ENCODE measurements at regions not wholly inside any gene's neighbourhood (a gene's known extent, or its start where the extent isn't known, plus 50 kb on each side); places are given as distances from the start of the nearest gene placed in this dataset.
A peak's percentile ranks its signal among the peaks of the same experiment; 100 is the strongest.

GRCh38 chr18:5057386-5058348 lies 139.4 kb downstream of the AKAIN1 start:
- Histone ChIP-seq H3K4me3 (ENCODE audit: low read depth, low read length) (no peak overlapping the region), H3K27me3 (no peaks in the 10 kb centered on the region), H3K4me1 (no peaks in the 10 kb centered on the region), H3K9me3 (no peaks in the 10 kb centered on the region), H3K36me3 (no peaks in the 10 kb centered on the region)
- peak; percentile 36 for DNase-seq
- peak; percentile 58 for TF ChIP-seq CTCF (IDR thresholded peaks at IDR 0.05; ENCODE audit: low read depth, low read length)

DNA sequence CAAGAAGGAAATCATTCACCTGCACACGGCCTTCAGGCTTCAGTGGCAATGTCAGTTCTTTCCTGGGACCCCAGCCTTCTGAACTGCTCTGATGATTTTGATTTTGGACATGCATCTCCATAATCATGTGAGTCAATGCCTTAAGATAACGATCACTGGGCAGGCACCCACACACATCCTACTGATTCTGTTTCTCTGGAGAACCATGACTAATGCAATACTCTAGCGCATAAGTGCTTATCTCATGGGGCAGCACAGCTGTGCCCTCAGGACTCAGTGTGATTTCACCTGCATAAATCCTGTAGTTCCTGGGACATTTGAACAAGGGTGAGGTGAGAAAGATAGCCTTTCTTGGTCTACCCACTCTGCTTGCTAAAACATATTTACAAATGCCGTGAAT lies 144.6 kb downstream of the AKAIN1 start:
- H3K9me3 ChIP-seq: no peaks in the 10 kb centered on the region

DNA sequence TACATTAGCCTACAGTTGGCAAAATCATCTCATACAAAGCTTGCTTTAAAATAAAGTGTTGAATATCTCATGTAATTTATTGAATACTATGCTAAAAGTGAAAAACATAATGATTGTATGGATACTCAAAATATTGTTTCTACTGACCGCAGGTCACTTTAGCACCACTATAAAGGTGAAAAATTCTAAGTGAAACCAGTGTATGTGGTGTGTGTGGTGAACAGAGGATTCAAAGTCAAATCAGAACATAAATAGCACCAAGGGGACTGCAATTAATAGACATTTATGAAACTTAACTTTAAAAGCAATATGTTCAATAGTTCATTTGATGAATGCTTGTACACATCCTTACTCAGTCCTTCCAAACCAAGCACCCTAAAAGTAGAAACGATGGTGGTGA lies 145.8 kb downstream of the AKAIN1 start:
- no peak for DNase-seq
- Histone ChIP-seq H3K27me3 (no peaks in the 10 kb centered on the region), H3K4me3 (ENCODE audit: low read depth, low read length) (no peak overlapping the region), H3K36me3 (no peaks in the 10 kb centered on the region), H3K4me1 (no peaks in the 10 kb centered on the region), H3K9me3 (no peaks in the 10 kb centered on the region)
- no peak for TF ChIP-seq CTCF (IDR thresholded peaks at IDR 0.05; ENCODE audit: low read depth, low read length)

More for the DNA sequence above, 144.6 kb downstream of the AKAIN1 start:
- TF ChIP-seq CTCF (IDR thresholded peaks at IDR 0.05; ENCODE audit: low read depth, low read length): no peak
- Histone ChIP-seq H3K36me3 (no peaks in the 10 kb centered on the region), H3K4me3 (ENCODE audit: low read depth, low read length) (no peak overlapping the region), H3K4me1 (no peaks in the 10 kb centered on the region), H3K27me3 (no peaks in the 10 kb centered on the region)
- no peak for DNase-seq

DNA sequence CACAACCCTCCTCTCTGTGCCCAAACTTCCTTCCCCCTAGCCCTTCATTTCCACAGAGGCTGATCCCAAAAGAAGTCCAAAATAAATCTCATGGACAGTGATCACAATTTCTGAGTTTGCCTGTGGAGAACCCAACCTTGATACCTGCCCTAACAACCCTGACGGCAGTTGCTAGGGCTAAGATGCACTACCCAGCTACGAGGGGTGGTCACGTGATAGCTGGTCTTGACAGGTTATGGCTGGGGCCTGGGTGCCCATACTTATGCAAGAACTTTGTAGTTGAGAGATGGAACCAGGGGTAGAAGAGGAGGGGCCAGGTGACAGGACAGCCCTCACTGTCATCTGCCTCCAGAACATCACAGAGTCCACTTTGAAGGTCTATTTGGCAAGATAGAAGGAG lies 147.9 kb downstream of the AKAIN1 start:
- Histone ChIP-seq H3K36me3 (no peaks in the 10 kb centered on the region), H3K27me3 (no peaks in the 10 kb centered on the region), H3K4me1 (no peaks in the 10 kb centered on the region), H3K4me3 (ENCODE audit: low read depth, low read length) (no peak overlapping the region), H3K9me3 (no peaks in the 10 kb centered on the region)
- no peak for DNase-seq
- TF ChIP-seq CTCF (IDR thresholded peaks at IDR 0.05; ENCODE audit: low read depth, low read length): no peak

GRCh38 chr18:5040476-5040875 lies 156.6 kb downstream of the AKAIN1 start:
- Histone ChIP-seq H3K9me3 (no peaks in the 10 kb centered on the region), H3K27me3 (no peaks in the 10 kb centered on the region), H3K36me3 (no peaks in the 10 kb centered on the region), H3K4me3 (ENCODE audit: low read depth, low read length) (no peak overlapping the region), H3K4me1 (no peaks in the 10 kb centered on the region)
- DNase-seq: no peak
- TF ChIP-seq CTCF (IDR thresholded peaks at IDR 0.05; ENCODE audit: low read depth, low read length): no peak

- Histone ChIP-seq H3K4me1 (no peaks in the 10 kb centered on the region), H3K27me3 (no peaks in the 10 kb centered on the region), H3K9me3 (no peaks in the 10 kb centered on the region), H3K4me3 (ENCODE audit: low read depth, low read length) (no peak overlapping the region), H3K36me3 (no peaks in the 10 kb centered on the region)
- no peak for TF ChIP-seq CTCF (IDR thresholded peaks at IDR 0.05; ENCODE audit: low read depth, low read length)
- DNase-seq: no peak
These were observed 160.5 kb downstream of the AKAIN1 start for GRCh38 chr18:5036523-5036922.
